Activated CD8-positive, alpha-beta T cell treated with anti-CD3 and anti-CD28 coated beads for 36 hours (primary cell): ENCODE measurements at regions not wholly inside any gene's neighbourhood (a gene's known extent, or its start where the extent isn't known, plus 50 kb on each side); places are given as distances from the start of the nearest gene placed in this dataset.

Source experiments
- ATAC-seq: fragments of 200-7000 bp; cut with Tn5 transposase; one replicate; pipeline ENCODE4 v1.10.0; 2021; ENCODE audit warnings: mild to moderate bottlenecking, moderate library complexity
- CTCF ChIA-PET: fragments of 350-600 bp; sonication (Branson Sonifier 250); formaldehyde crosslinking; loops from one replicate; lab custom pipeline; 2021; ENCODE audit warnings: antibody characterized with exemption; lab: Charles Lee
- POLR2A ChIA-PET: fragments of 350-600 bp; sonication (Branson Sonifier 250); formaldehyde crosslinking; loops from one replicate; lab custom pipeline; 2021; ENCODE audit warnings: antibody characterized with exemption; lab: Charles Lee
- DNase-seq: peaks from one replicate; pipeline ENCODE4 v3.0.0-alpha.2; 2020
- H3K27ac Mint-ChIP-seq: one replicate; pipeline ENCODE4 v1.8.0; 2021; ENCODE audit warnings: mild to moderate bottlenecking, mixed read lengths
- H3K27me3 Mint-ChIP-seq: one replicate; pipeline ENCODE4 v1.8.0; 2021; ENCODE audit warnings: mixed read lengths
- H3K36me3 Mint-ChIP-seq: one replicate; pipeline ENCODE4 v1.8.0; 2021; ENCODE audit warnings: low read depth, mixed read lengths
- H3K4me1 Mint-ChIP-seq: one replicate; pipeline ENCODE4 v1.8.0; 2021; ENCODE audit warnings: low read depth, mixed read lengths
- H3K4me3 Mint-ChIP-seq: one replicate; pipeline ENCODE4 v1.8.0; 2021; ENCODE audit warnings: mild to moderate bottlenecking, moderate library complexity, mixed read lengths
- H3K9me3 Mint-ChIP-seq: one replicate; pipeline ENCODE4 v1.8.0; 2021; ENCODE audit warnings: mixed read lengths
- intact Hi-C: fragments of 100-400 bp; cut with micrococcal nuclease; formaldehyde crosslinking; loops from one replicate; pipeline ENCODE4 v1.10.0; 2022
- TF ChIP-seq, protein P1 (sequence below): fragments of 200-600 bp; IDR thresholded peaks from one replicate; pipeline ENCODE4 v1.8.0; 2022; ENCODE audit warnings: antibody characterized with exemption, mild to moderate bottlenecking

GRCh38 chr1:200304171-200304570 lies 105.7 kb downstream of the ZNF281 start:
- ChIA-PET CTCF (interaction anchor here (0.7 to 4.5 kb wide), 3 partner anchors 24 to 165 kb away, joined by 3 to 28 read pairs (median 3); no protein-coding TSS in a partner anchor), POLR2A (interaction anchor here (0.6 kb wide), 2 partner anchors 32 to 42 kb away, joined by 3 to 4 read pairs; no protein-coding TSS in a partner anchor)
- TF ChIP-seq, protein P1, sequence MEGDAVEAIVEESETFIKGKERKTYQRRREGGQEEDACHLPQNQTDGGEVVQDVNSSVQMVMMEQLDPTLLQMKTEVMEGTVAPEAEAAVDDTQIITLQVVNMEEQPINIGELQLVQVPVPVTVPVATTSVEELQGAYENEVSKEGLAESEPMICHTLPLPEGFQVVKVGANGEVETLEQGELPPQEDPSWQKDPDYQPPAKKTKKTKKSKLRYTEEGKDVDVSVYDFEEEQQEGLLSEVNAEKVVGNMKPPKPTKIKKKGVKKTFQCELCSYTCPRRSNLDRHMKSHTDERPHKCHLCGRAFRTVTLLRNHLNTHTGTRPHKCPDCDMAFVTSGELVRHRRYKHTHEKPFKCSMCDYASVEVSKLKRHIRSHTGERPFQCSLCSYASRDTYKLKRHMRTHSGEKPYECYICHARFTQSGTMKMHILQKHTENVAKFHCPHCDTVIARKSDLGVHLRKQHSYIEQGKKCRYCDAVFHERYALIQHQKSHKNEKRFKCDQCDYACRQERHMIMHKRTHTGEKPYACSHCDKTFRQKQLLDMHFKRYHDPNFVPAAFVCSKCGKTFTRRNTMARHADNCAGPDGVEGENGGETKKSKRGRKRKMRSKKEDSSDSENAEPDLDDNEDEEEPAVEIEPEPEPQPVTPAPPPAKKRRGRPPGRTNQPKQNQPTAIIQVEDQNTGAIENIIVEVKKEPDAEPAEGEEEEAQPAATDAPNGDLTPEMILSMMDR, result no peak
- no peak overlapping the region for H3K27ac Mint-ChIP-seq
- DNase-seq (no peak), ATAC-seq (no peak)
- H3K36me3 Mint-ChIP-seq, result no peaks in the 10 kb centered on the region
- intact Hi-C loops, result loop anchor here (5.0 to 10.0 kb wide), 3 partner anchors 167 to 619 kb away; no protein-coding TSS in a partner anchor
- H3K4me3 Mint-ChIP-seq, result no peak overlapping the region
- H3K27me3 Mint-ChIP-seq, result peaks cover 4% of the 10 kb centered on the region
- no peaks in the 10 kb centered on the region for H3K9me3 Mint-ChIP-seq
- H3K4me1 Mint-ChIP-seq, result peaks cover 14% of the 10 kb centered on the region

DNA sequence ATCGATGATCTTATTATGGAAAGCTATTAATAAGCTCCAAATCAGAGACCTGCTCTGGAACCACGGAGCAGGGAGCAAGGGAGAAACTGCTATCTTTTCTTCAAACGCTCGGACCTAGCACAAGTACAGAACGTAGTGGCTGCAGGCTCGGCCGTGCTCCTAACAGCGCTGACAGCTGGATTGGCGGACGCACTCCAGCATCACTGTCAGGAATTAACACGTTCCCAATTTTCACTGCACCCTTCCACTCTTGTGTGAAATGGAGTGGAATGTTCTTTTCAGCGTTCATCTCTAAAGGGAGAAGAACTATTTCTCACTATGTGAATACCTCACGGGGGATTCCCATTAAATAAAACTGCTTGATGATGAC lies 106.9 kb downstream of the ZNF281 start:
- peaks cover 4% of the 10 kb centered on the region for H3K27me3 Mint-ChIP-seq
- CTCF ChIA-PET, result interaction anchor here (0.7 to 4.5 kb wide), 6 partner anchors 17 to 180 kb away, joined by 3 to 28 read pairs (median 3); no protein-coding TSS in a partner anchor
- no peaks in the 10 kb centered on the region for H3K9me3 Mint-ChIP-seq
- H3K36me3 Mint-ChIP-seq, result no peaks in the 10 kb centered on the region
- POLR2A ChIA-PET, result no interaction called here
- H3K27ac Mint-ChIP-seq, result peak overlapping the region; percentile 37
- H3K4me1 Mint-ChIP-seq, result peaks cover 14% of the 10 kb centered on the region
- intact Hi-C loops, result loop anchor here (5.0 to 10.0 kb wide), 3 partner anchors 166 to 618 kb away; no protein-coding TSS in a partner anchor
- peak overlapping the region; percentile 77 for H3K4me3 Mint-ChIP-seq
- ATAC-seq, result no peak
- TF ChIP-seq, protein P1, result no peak
- no peak for DNase-seq

DNA sequence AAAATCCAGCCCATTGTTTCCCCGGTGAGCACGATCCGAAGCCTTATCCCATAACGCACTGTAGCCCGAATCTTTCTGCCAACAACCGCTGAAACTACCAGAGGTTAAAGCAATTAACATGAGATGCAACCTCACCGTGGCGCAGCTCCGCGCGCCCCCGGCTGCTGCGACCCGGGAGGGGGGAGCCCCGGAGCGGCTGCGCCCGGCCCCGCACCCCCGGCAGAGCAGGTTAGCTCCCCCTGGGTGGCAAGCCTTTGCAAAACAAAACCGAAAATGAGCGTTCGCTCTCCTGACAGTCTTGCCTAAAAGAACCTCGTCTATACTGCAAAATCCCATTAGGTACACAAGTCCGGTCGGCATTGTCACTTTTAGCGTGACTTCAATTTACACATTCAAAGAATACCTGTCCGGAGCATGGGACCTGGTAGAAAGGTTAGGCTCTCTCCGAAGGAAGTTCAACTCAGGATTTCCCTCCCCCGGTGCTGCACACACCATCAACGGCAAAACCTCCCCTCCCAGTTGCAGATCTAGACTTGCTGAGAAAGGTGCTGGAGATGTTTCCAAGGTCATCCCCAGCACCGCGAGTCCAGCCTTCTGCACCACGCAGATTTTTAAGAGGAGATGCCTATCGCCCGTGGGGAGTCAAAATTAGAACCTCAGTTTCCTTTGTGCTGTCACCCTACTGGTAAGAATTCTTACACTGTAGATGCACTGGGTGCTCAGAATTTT lies 107.5 kb downstream of the ZNF281 start:
- POLR2A ChIA-PET, result interaction anchor here (1.2 kb wide), 1 partner anchor 16 kb away, joined by 3 read pairs; no protein-coding TSS in a partner anchor
- peak; percentile 61 for DNase-seq
- Mint-ChIP-seq H3K4me3 (peak overlapping the region; percentile 77), H3K4me1 (peaks cover 11% of the 10 kb centered on the region), H3K27me3 (peaks cover 4% of the 10 kb centered on the region), H3K36me3 (no peaks in the 10 kb centered on the region), H3K27ac (peak overlapping the region; percentile 49), H3K9me3 (no peaks in the 10 kb centered on the region)
- TF ChIP-seq, protein P1, result no peak
- ATAC-seq, result peak; percentile 94
- CTCF ChIA-PET, result interaction anchor here (0.7 to 4.5 kb wide), 8 partner anchors 17 to 186 kb away, joined by 3 to 28 read pairs (median 3); no protein-coding TSS in a partner anchor
- intact Hi-C loops, result loop anchor here (5.0 to 10.0 kb wide), 3 partner anchors 165 to 618 kb away; no protein-coding TSS in a partner anchor

DNA sequence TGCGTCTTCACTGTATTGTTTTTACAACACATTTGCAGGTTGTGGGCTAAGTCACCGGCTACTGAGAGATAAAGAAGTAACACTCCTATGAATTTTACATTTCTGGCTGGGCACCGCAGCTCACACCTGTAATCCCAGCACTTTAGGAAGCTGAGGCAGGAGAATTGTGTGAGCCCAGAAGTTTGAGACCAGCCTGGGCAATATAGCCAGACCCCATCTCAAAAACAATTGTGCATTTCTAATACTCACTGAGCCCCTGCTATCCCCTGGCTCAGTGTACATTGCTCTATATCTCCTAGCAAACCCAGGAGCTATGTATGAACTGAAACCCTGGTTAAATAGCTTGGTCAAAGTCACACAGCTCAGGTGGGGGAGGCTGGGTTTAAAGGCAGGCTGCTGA lies 108.7 kb downstream of the ZNF281 start:
- Mint-ChIP-seq H3K36me3 (no peaks in the 10 kb centered on the region), H3K27me3 (peaks cover 4% of the 10 kb centered on the region), H3K4me1 (peaks cover 6% of the 10 kb centered on the region), H3K4me3 (no peak overlapping the region), H3K9me3 (no peaks in the 10 kb centered on the region), H3K27ac (no peak overlapping the region)
- CTCF ChIA-PET, result interaction anchor here (1.1 to 4.5 kb wide), 5 partner anchors 21 to 208 kb away, joined by 3 to 28 read pairs (median 6); no protein-coding TSS in a partner anchor
- DNase-seq, result no peak
- TF ChIP-seq, protein P1, result no peak
- intact Hi-C loops, result loop anchor here (5.0 to 10.0 kb wide), 3 partner anchors 164 to 616 kb away; no protein-coding TSS in a partner anchor
- POLR2A ChIA-PET, result interaction anchor here (1.2 to 1.3 kb wide), 2 partner anchors 15 to 18 kb away, joined by 3 read pairs; no protein-coding TSS in a partner anchor
- ATAC-seq, result no peak
